ENCODE measurements at regions not wholly inside any gene's neighbourhood (a gene's known extent, or its start where the extent isn't known, plus 50 kb on each side); places are given as distances from the start of the nearest gene placed in this dataset.

DNA sequence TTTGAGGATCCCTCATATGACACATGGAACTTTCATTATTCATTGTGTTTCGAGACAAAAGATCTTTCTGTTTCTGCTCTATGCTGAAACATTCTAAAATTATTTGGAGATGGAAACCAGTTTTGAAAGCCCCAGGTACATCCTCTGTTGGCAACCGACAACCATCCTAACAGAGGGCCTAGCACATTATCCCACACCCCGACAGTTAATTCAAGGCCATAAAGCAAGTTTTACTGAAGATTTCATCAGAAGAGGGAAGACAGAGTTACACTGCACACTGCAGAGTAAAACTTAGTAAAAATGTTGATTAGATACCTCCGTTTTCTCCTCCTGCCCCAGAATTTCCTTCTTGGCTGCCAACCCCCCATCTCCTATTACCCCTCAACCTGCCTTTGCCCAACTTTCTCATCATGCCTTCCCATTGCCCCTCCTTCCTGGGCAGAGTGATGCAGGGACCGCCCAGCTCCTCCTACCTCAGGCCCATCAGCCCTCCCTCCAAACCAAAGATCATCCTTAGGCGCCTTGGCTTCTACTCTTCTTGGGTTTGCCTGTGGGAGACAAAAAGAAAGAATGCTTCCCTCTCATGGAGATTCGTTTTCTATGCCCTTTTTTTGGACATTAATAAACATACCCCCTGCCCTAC lies 52.9 kb upstream of the CITED4 start:
- DNase-seq (ENCODE audit: missing footprints) (no peak), ATAC-seq (peak; percentile 48)
- intact Hi-C loops (cut with DNase I), result no loop called here

GRCh38 chr1:40915581-40915980 lies 53.4 kb upstream of the CITED4 start:
- no peak for ATAC-seq
- intact Hi-C loops (cut with DNase I), result no loop called here
- no peak for DNase-seq (ENCODE audit: missing footprints)

DNA sequence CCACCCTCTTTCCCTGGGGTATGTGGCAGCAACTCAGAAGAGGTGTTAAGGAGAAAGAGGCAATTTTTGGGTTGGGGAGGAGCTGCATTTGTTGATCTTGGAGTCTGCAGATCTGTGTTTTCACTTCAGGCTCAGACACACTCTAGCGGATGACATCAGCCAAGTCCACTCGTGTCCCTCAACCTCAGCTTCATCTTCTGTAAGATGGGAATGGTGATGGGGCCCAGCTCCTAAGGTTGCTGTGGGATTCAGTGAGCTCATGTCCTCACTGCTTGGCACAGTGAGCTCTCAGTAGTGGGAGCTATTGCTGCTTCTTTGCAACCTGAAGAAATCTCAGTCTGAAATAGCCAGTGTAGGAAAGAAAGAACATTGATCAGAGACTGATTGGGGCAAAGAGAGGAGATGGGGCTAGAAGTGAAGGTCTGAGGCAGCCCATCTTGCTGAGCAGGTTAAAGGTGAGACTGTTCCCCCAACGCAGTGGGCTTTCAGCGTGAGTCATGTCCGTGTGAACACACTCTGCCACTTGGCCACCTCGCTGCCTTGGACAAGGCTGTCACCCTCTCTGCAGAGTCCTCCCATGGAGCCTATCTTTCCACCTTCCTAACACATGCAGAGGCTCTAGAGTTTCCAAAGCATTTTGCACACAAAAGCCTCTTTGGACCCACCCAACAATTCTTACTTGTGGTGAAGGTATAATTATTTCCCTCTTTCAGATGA lies 56.0 kb upstream of the CITED4 start:
- no peak for DNase-seq (ENCODE audit: missing footprints)
- intact Hi-C loops (cut with DNase I), result no loop called here
- no peak for ATAC-seq

- DNase-seq (ENCODE audit: missing footprints) (no peak), ATAC-seq (no peak)
- intact Hi-C loops (cut with DNase I), result no loop called here
These were observed 57.4 kb upstream of the CITED4 start for GRCh38 chr1:40919475-40920011.

DNA sequence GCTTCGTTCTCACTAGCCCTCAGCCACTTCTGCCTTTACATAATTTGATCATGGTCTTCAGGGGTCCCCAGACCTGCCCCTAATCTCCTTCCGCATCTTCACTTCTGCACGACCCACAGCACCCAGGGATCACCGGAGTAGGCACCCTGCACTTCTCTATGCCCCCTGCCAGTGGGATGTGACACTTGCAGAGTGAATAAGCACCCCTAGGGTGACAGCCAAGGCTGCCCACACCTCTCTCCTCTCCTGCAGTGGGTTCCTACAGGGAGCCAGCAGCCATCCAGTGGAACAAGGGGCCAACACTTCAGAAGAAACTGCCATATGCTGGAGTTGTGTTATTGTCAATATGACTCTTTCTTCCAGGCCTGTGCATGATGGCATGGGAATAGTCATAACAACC lies 58.0 kb upstream of the CTPS1 start:
- DNase-seq (ENCODE audit: missing footprints) (no peak), ATAC-seq (no peak)
- intact Hi-C loops (cut with DNase I), result no loop called here

- intact Hi-C loops (cut with DNase I), result no loop called here
- no peak for ATAC-seq
- DNase-seq (ENCODE audit: missing footprints), result no peak
These were observed 57.4 kb upstream of the CTPS1 start for GRCh38 chr1:40921981-40922677.

GRCh38 chr1:40922969-40923368 lies 56.5 kb upstream of the CTPS1 start:
- ATAC-seq (peak; percentile 34), DNase-seq (ENCODE audit: missing footprints) (no peak)
- intact Hi-C loops (cut with DNase I), result no loop called here

GRCh38 chr1:40923511-40924020 lies 55.9 kb upstream of the CTPS1 start:
- no peak for ATAC-seq
- intact Hi-C loops (cut with DNase I), result no loop called here

GRCh38 chr1:40924767-40925166 lies 54.7 kb upstream of the CTPS1 start:
- DNase-seq (ENCODE audit: missing footprints), result no peak
- intact Hi-C loops (cut with DNase I), result no loop called here
- ATAC-seq, result no peak

More at GRCh38 chr1:40923511-40924020, 55.9 kb upstream of the CTPS1 start:
- no peak for DNase-seq (ENCODE audit: missing footprints)

DNA sequence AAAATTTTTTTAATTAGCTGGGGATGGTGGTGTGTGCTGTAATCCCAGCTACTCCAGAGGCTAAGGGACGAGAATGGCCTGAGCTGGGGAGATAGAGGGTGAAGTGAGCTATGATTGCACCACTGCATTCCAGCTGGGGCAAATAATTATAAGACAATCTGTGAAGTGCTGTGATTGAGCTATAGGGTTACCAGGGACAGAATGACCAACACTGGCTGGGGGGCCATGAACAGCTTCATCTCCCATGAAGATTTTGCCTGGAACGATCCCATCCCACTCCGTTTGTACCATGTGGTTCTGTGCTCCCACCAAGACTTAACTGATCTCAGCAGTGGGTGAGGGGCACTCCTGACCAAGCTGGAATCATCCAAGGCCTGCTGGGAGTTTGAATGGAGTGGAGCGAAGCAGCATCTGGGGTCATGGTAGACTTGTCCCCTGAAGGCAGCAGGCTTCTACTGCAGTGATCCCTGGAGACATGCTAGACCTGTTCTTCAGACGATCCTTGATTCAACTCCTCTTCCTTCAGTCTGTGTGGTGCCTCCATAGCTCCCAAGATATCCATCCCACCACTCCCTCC lies 53.6 kb upstream of the CTPS1 start:
- no peak for DNase-seq (ENCODE audit: missing footprints)
- no peak for ATAC-seq

DNA sequence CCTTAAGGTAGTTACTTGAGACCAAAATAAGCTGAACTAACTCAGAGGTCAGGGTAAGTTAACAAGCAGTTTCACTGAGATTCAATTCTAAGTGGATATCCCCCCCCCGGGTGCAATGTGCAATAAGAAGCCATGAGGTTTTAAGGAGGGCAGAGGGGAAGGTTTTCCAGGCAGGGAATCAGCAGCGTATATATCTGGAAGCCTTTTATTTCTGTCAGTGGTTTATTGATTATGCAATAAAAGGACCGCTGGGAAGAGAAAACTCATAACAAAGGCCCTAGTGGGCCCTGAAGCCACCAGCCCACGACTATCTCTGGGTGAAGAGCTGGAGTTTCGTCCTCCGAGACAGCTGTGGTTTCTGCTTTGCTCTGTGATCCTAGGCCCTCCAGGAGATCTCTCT lies 53.1 kb upstream of the CTPS1 start:
- intact Hi-C loops (cut with DNase I), result no loop called here
- DNase-seq (ENCODE audit: missing footprints), result no peak
- no peak for ATAC-seq

More for the DNA sequence above, 53.6 kb upstream of the CTPS1 start:
- intact Hi-C loops (cut with DNase I), result no loop called here

DNA sequence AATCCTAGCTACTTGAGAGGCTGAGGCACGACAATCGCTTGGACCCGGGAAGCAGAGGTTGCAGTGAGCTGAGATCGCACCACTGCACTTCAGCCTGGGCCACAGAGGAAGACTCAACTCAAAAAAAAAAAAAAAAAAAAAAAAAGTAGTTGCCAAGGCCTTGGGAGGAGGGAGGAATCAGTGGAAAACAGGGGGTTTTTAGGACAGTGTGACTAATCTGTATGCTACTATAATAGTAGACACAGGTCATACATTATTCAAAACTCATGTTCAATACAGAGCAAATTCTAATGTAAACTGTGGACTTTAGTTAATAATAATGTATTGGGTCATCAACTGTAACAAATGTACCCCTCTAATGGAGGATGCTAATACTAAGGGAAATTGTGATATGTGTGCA lies 51.7 kb upstream of the CTPS1 start:
- DNase-seq (ENCODE audit: missing footprints), result no peak
- no peak for ATAC-seq
- intact Hi-C loops (cut with DNase I), result no loop called here

DNA sequence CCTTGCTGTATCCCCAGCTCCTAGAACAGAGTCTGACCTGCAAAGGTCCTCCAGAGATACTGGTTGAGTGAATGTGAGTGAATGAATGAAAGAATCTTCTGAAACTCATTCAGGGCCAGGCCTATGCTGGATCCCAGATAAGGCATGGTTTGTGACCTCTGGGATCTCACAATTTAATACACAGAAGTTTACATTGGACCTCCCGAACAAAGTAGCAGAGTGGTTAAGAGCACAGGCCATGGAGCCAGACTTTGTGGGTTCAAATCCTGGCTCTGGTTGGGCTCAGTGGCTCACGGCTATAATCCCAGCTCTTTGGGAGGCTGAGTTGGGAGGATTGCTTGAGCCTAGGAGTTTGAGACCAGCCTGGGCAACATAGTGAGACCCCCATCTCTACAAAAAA lies 50.8 kb upstream of the CTPS1 start:
- intact Hi-C loops (cut with DNase I), result no loop called here
- DNase-seq (ENCODE audit: missing footprints) (no peak), ATAC-seq (no peak)

- DNase-seq (ENCODE audit: missing footprints) (no peak), ATAC-seq (no peak)
- intact Hi-C loops (cut with DNase I), result no loop called here
These were observed 50.3 kb upstream of the CTPS1 start for GRCh38 chr1:40929155-40929554.
